ENCODE measurements at regions not wholly inside any gene's neighbourhood (a gene's known extent, or its start where the extent isn't known, plus 50 kb on each side); places are given as distances from the start of the nearest gene placed in this dataset.

DNA sequence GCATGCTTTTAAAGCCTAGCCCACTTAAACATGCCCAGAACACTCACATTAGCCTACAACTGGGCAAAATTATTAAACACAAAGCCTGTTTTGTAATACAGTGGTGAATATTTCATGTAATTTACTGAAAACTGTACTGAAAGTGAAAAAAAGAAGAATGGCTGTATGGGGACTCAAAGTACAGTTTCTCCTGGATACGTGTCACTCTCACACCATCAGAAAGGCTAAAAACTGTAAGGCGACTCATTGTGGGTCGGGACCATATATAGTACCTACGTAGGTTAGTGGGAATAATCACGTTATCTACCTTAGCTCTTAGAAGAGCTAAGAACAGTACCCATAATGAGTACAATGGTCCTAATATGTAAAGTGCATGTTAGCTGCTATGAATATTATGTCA, 80.2 kb upstream of the SPATA12 start:
- DNase-seq, result no peak
- intact Hi-C loops (cut with DNase I), result loop anchor here in 1 of 4 donors (10.0 kb wide), 2 partner anchors 55 to 175 kb away; partner anchors contain the start of gene ARHGEF3
- no peak overlapping the region for H3K27ac ChIP-seq

GRCh38 chr3:56979791-56980190, 80.7 kb upstream of the SPATA12 start:
- WGBS, 3 donors, result 81 to 97% (median 96%) methylated on average over 6 of the region's 6 CpGs
- TF ChIP-seq CTCF (IDR thresholded peaks at IDR 0.05), result no peak
- no peak for TF ChIP-seq POLR2A (IDR thresholded peaks at IDR 0.05)
- TF ChIP-seq EP300 (IDR thresholded peaks at IDR 0.05), result no peak
- intact Hi-C loops (cut with DNase I), result loop anchor here in 1 of 4 donors (10.0 kb wide), 2 partner anchors 55 to 175 kb away; partner anchors contain the start of gene ARHGEF3
- Histone ChIP-seq H3K4me1 (ENCODE audit: insufficient read depth) (peaks cover 25% of the 10 kb centered on the region), H3K27me3 (no peaks in the 10 kb centered on the region), H3K9me3 (no peaks in the 10 kb centered on the region), H3K4me3 (no peak overlapping the region), H3K36me3 (no peaks in the 10 kb centered on the region), H3K27ac (no peak overlapping the region)
- DNase-seq, result peak in 1 of 5 donors; percentile 5

More for the DNA sequence above, 80.2 kb upstream of the SPATA12 start:
- Histone ChIP-seq H3K27me3 (no peaks in the 10 kb centered on the region), H3K4me1 (ENCODE audit: insufficient read depth) (peaks cover 24% of the 10 kb centered on the region), H3K36me3 (no peaks in the 10 kb centered on the region), H3K4me3 (no peak overlapping the region), H3K9me3 (no peaks in the 10 kb centered on the region)
- WGBS, 3 donors, result 95 to 99% (median 97%) methylated on average over 5 of the region's 5 CpGs
- TF ChIP-seq EP300 (IDR thresholded peaks at IDR 0.05) (no peak), CTCF (IDR thresholded peaks at IDR 0.05) (no peak), POLR2A (IDR thresholded peaks at IDR 0.05) (no peak)

GRCh38 chr3:56977561-56977889, 82.9 kb upstream of the SPATA12 start:
- no peak overlapping the region for H3K4me3 ChIP-seq
- H3K27ac ChIP-seq, result peak overlapping the region; percentile 64 to 94
- DNase-seq, result no peak
- no peaks in the 10 kb centered on the region for H3K27me3 ChIP-seq
- H3K36me3 ChIP-seq, result no peaks in the 10 kb centered on the region
- H3K4me1 ChIP-seq (ENCODE audit: insufficient read depth), result peaks cover 22% of the 10 kb centered on the region
- intact Hi-C loops (cut with DNase I), result no loop called here
- no peaks in the 10 kb centered on the region for H3K9me3 ChIP-seq
- peak in 1 of 3 donors; percentile 8 for TF ChIP-seq CTCF (IDR thresholded peaks at IDR 0.05)
- no peak for TF ChIP-seq EP300 (IDR thresholded peaks at IDR 0.05)
- TF ChIP-seq POLR2A (IDR thresholded peaks at IDR 0.05), result no peak
- 94 to 97% (median 96%) methylated on average over 1 of the region's 1 CpG for WGBS, 3 donors

DNA sequence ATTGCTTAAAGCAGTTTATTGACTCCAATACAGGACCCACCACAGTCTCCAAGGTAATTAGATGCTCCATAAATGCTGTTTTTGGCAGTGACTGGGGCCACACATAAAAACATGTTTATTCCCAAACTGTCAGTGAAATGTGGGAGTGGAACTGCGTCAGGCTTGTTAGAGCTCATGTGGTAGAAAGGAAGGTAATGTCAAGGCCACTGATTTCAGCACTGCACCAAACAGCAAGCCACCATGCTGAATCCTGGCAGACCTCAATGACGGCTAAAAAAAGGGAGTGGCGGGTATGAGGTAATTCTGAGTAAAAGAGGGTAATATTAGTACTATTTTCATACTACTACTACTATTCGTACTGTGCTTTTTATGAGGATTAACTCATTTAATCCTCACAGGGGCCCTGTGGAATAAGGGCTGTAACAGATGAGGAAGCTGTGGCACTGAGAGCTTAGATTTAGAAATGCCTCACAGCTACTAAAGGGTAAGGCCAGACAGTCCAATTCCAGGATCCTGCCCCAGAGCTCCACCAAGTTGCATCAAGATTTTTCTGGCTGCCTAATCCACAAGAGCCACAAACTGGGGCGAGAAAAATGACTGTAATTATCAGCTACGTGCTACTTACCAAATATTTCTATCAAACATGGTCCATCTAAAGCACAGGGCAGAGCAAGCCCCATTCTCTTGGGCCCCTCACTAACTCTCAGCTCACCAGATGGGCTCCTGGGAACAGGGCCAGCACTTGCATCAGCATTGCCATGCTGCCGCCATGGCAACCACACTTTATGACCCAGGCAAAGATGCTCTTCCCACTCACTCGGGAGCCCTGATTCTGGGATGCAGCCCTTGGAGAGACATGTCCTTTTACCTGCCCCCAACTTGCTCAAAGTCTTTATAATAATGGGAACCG, 83.6 kb upstream of the SPATA12 start:
- TF ChIP-seq EP300 (IDR thresholded peaks at IDR 0.05) (peak; percentile 74), CTCF (IDR thresholded peaks at IDR 0.05) (no peak), POLR2A (IDR thresholded peaks at IDR 0.05) (no peak)
- peak; percentile 71 to 87 (median 76) for DNase-seq
- Histone ChIP-seq H3K4me1 (ENCODE audit: insufficient read depth) (peaks cover 22% of the 10 kb centered on the region), H3K27me3 (no peaks in the 10 kb centered on the region), H3K27ac (peak overlapping the region; percentile 64 to 94), H3K4me3 (no peak overlapping the region), H3K36me3 (no peaks in the 10 kb centered on the region), H3K9me3 (no peaks in the 10 kb centered on the region)
- WGBS, 3 donors, result 35 to 48% (median 41%) methylated on average over 9 of the region's 9 CpGs
- intact Hi-C loops (cut with DNase I), result no loop called here
